ENCODE measurements at regions not wholly inside any gene's neighbourhood (a gene's known extent, or its start where the extent isn't known, plus 50 kb on each side); places are given as distances from the start of the nearest gene placed in this dataset.

DNA sequence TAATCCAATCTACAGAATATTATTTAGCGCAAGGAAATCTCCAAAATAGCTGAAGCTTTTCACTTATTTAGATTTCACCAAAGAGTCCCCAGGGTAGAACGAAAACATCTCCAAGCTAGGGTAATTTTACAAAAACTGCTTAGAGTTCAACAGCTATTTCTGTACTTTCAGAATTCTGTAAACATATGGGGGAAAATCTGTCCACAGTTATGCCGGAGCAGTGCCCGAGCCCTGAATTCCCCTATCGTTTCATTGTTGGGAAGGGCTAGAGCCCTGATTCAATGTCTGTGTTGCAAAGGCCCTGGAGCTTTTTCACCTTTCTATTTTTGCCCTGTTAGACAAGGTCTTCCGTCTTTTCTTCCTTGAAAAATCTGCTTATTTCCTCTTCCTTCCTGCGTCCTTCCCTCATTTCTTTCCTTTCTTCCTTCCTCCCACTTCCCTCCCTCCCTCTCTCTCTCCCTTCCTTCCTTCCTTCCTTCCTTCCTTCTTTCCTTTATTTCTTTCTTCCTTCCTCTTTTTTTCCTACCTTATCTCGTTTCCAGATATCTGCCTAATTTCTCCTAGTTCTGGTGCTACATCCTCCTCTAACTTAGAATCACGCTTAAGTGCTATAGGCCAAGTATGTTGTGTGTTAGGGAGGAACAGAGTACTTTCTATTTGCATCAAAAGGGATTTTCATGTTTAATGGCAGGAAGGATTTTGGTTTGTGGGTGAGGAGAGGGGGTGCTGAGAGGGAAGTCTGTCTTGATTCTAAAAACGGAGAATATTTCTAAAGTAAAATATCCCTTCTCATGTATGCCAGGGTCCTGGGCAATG, 122.5 kb upstream of the BMP2 start:
- no peak overlapping the region for H3K4me3 Mint-ChIP-seq (ENCODE audit: unreplicated experiment)
- no peaks in the 10 kb centered on the region for H3K4me1 Mint-ChIP-seq (ENCODE audit: low read depth, unreplicated experiment)
- peaks cover 2% of the 10 kb centered on the region for H3K27me3 Mint-ChIP-seq (ENCODE audit: unreplicated experiment)
- H3K36me3 Mint-ChIP-seq (ENCODE audit: unreplicated experiment): no peaks in the 10 kb centered on the region
- H3K9me3 Mint-ChIP-seq (ENCODE audit: unreplicated experiment): no peaks in the 10 kb centered on the region
- TF ChIP-seq, protein P1, sequence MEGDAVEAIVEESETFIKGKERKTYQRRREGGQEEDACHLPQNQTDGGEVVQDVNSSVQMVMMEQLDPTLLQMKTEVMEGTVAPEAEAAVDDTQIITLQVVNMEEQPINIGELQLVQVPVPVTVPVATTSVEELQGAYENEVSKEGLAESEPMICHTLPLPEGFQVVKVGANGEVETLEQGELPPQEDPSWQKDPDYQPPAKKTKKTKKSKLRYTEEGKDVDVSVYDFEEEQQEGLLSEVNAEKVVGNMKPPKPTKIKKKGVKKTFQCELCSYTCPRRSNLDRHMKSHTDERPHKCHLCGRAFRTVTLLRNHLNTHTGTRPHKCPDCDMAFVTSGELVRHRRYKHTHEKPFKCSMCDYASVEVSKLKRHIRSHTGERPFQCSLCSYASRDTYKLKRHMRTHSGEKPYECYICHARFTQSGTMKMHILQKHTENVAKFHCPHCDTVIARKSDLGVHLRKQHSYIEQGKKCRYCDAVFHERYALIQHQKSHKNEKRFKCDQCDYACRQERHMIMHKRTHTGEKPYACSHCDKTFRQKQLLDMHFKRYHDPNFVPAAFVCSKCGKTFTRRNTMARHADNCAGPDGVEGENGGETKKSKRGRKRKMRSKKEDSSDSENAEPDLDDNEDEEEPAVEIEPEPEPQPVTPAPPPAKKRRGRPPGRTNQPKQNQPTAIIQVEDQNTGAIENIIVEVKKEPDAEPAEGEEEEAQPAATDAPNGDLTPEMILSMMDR (IDR thresholded peaks at IDR 0.05; ENCODE audit: partially characterized antibody, unreplicated experiment): no peak
- no peak for DNase-seq
- H3K27ac Mint-ChIP-seq (ENCODE audit: unreplicated experiment): no peak overlapping the region

DNA sequence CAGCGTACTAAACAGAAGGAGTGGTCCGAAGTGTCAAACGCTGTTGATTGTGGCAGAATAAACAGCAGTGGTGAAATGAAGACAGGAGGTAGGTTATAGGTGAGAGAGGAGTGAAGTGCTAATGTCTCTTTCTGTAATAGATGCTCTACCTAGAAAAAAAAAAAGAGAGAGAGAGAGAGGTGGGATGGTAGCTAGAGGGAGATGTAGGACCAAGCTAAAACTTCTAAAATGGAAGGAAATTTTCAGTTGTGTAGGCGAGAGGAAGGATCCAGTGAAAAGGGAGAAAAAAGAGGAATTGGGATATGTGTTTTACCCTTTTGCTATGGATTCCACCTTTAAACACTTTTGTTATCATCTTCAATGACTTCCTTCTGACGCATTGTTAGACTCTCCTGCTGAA, 126.5 kb upstream of the BMP2 start:
- DNase-seq: no peak
- no peaks in the 10 kb centered on the region for H3K9me3 Mint-ChIP-seq (ENCODE audit: unreplicated experiment)
- no peaks in the 10 kb centered on the region for H3K4me1 Mint-ChIP-seq (ENCODE audit: low read depth, unreplicated experiment)
- TF ChIP-seq, protein P1 (IDR thresholded peaks at IDR 0.05; ENCODE audit: partially characterized antibody, unreplicated experiment): no peak
- H3K27ac Mint-ChIP-seq (ENCODE audit: unreplicated experiment): no peak overlapping the region
- no peak overlapping the region for H3K4me3 Mint-ChIP-seq (ENCODE audit: unreplicated experiment)
- H3K27me3 Mint-ChIP-seq (ENCODE audit: unreplicated experiment): peaks cover 3% of the 10 kb centered on the region
- H3K36me3 Mint-ChIP-seq (ENCODE audit: unreplicated experiment): no peaks in the 10 kb centered on the region

- no peak overlapping the region for H3K27ac Mint-ChIP-seq (ENCODE audit: unreplicated experiment)
- no peak for DNase-seq
- H3K27me3 Mint-ChIP-seq (ENCODE audit: unreplicated experiment): peaks cover 3% of the 10 kb centered on the region
- H3K36me3 Mint-ChIP-seq (ENCODE audit: unreplicated experiment): no peaks in the 10 kb centered on the region
- H3K4me1 Mint-ChIP-seq (ENCODE audit: low read depth, unreplicated experiment): peaks cover 7% of the 10 kb centered on the region
- H3K9me3 Mint-ChIP-seq (ENCODE audit: unreplicated experiment): no peaks in the 10 kb centered on the region
- TF ChIP-seq, protein P1 (IDR thresholded peaks at IDR 0.05; ENCODE audit: partially characterized antibody, unreplicated experiment): no peak
- no peak overlapping the region for H3K4me3 Mint-ChIP-seq (ENCODE audit: unreplicated experiment)
Measured at GRCh38 chr20:6637160-6637579, 130.3 kb upstream of the BMP2 start.

GRCh38 chr20:6636209-6637159, 131.0 kb upstream of the BMP2 start:
- H3K4me1 Mint-ChIP-seq (ENCODE audit: low read depth, unreplicated experiment): peaks cover 7% of the 10 kb centered on the region
- DNase-seq: no peak
- peaks cover 3% of the 10 kb centered on the region for H3K27me3 Mint-ChIP-seq (ENCODE audit: unreplicated experiment)
- H3K4me3 Mint-ChIP-seq (ENCODE audit: unreplicated experiment): no peak overlapping the region
- no peaks in the 10 kb centered on the region for H3K36me3 Mint-ChIP-seq (ENCODE audit: unreplicated experiment)
- TF ChIP-seq, protein P1 (IDR thresholded peaks at IDR 0.05; ENCODE audit: partially characterized antibody, unreplicated experiment): peak; percentile 40
- H3K9me3 Mint-ChIP-seq (ENCODE audit: unreplicated experiment): peaks cover 2% of the 10 kb centered on the region
- H3K27ac Mint-ChIP-seq (ENCODE audit: unreplicated experiment): no peak overlapping the region

All from glutamatergic neuron (in vitro differentiated cells).